ENCODE measurements at regions not wholly inside any gene's neighbourhood (a gene's known extent, or its start where the extent isn't known, plus 50 kb on each side); places are given as distances from the start of the nearest gene placed in this dataset.

DNA sequence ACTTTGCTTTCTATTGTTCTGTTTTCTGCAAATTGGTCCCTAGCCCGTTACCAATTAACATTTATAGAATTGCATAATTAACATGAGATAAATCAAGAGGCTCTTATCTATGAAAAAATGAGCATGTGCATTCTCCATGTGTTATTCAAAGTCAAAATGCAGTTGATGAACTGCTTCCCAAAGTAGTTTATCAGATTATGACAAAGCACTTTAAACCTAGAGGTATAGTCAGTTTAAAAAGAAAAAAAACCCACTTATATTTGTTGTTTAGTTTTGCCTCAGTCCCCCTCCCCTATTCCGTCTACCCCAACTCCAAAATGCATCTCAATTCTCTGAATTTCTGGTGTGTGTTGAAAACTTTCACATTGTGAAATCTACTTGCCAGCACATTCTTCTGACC is 119.5 kb downstream of the ATXN3L start (continued):
- TF ChIP-seq, protein P1, sequence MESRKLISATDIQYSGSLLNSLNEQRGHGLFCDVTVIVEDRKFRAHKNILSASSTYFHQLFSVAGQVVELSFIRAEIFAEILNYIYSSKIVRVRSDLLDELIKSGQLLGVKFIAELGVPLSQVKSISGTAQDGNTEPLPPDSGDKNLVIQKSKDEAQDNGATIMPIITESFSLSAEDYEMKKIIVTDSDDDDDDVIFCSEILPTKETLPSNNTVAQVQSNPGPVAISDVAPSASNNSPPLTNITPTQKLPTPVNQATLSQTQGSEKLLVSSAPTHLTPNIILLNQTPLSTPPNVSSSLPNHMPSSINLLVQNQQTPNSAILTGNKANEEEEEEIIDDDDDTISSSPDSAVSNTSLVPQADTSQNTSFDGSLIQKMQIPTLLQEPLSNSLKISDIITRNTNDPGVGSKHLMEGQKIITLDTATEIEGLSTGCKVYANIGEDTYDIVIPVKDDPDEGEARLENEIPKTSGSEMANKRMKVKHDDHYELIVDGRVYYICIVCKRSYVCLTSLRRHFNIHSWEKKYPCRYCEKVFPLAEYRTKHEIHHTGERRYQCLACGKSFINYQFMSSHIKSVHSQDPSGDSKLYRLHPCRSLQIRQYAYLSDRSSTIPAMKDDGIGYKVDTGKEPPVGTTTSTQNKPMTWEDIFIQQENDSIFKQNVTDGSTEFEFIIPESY (IDR thresholded peaks at IDR 0.05; ENCODE audit: extremely low read depth, insufficient replicate concordance, low read length) = no peak
- no peak for TF ChIP-seq POLR2A (IDR thresholded peaks at IDR 0.05; ENCODE audit: borderline replicate concordance, extremely low read depth, insufficient read depth, insufficient read length)
- TF ChIP-seq SP1 (IDR thresholded peaks at IDR 0.05; ENCODE audit: low read depth) = no peak
- TF ChIP-seq POLR2AphosphoS5 (IDR thresholded peaks at IDR 0.05; ENCODE audit: low read depth, low read length) = no peak
- no peak for TF ChIP-seq ELF1 (IDR thresholded peaks at IDR 0.05; ENCODE audit: borderline replicate concordance, low read depth)

DNA sequence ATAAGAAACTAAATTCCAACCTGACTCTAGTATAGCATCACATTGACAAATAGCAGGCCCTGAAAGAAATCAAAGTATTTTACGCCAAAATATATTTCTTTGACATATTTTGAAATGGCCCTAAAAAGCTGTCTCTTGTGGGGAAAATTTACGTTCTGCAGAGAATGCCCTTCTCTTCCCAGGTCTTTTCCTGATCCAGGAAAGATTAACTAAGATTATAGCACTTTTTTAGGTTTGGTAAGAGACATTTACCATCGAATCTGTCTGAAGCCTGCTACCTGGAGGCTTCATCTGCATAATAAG is 121.1 kb downstream of the ATXN3L start:
- H3K9me3 ChIP-seq (ENCODE audit: control insufficient read depth in 1 of 2, insufficient read depth in 1 of 2, low read depth in 1 of 2, low read length in 2 of 2) = no peaks in the 10 kb centered on the region
- DNase-seq (ENCODE audit: low read depth, low spot score) (no peak), ATAC-seq (no peak)
- no peaks in the 10 kb centered on the region for H3K27me3 ChIP-seq (ENCODE audit: insufficient read depth, low read length)
- no peaks in the 10 kb centered on the region for H3K4me1 ChIP-seq (ENCODE audit: control insufficient read depth in 1 of 2, insufficient read depth in 2 of 2, low read length in 2 of 2)
- no peaks in the 10 kb centered on the region for H3K36me3 ChIP-seq (ENCODE audit: control insufficient read depth in 1 of 2, insufficient read depth in 2 of 2, low read length in 2 of 2)
- ChIA-PET POLR2A (no interaction called here), CTCF (no interaction called here), RAD21 (ENCODE audit: low non-redundant PET in 1 of 2, low total read pairs in 2 of 2, uncharacterized antibody in 2 of 2, unreplicated experiment in 2 of 2) (no interaction called here)
- intact Hi-C loops (cut with micrococcal nuclease) = no loop called here
- H3K4me2 ChIP-seq (ENCODE audit: low read length) = no peak overlapping the region
- no peak overlapping the region for H3K27ac ChIP-seq (ENCODE audit: low read depth, low read length)
- H3K9ac ChIP-seq (ENCODE audit: low read length) = no peak overlapping the region
- H3K9me2 ChIP-seq (ENCODE audit: insufficient read depth) = no peaks in the 10 kb centered on the region
- no peak for TF ChIP-seq EZH2 (IDR thresholded peaks at IDR 0.05)
- TF ChIP-seq, protein P2, sequence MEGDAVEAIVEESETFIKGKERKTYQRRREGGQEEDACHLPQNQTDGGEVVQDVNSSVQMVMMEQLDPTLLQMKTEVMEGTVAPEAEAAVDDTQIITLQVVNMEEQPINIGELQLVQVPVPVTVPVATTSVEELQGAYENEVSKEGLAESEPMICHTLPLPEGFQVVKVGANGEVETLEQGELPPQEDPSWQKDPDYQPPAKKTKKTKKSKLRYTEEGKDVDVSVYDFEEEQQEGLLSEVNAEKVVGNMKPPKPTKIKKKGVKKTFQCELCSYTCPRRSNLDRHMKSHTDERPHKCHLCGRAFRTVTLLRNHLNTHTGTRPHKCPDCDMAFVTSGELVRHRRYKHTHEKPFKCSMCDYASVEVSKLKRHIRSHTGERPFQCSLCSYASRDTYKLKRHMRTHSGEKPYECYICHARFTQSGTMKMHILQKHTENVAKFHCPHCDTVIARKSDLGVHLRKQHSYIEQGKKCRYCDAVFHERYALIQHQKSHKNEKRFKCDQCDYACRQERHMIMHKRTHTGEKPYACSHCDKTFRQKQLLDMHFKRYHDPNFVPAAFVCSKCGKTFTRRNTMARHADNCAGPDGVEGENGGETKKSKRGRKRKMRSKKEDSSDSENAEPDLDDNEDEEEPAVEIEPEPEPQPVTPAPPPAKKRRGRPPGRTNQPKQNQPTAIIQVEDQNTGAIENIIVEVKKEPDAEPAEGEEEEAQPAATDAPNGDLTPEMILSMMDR (IDR thresholded peaks at IDR 0.05 in 2 of 3, conservative IDR thresholded peaks at IDR 0.05 in 1 of 3; ENCODE audit: borderline replicate concordance in 1 of 3, insufficient read depth in 1 of 3, low read depth in 2 of 3, low read length in 2 of 3) = no peak
- no peak for TF ChIP-seq SIN3A (IDR thresholded peaks at IDR 0.05; ENCODE audit: low read depth)
- no peak for TF ChIP-seq FOSL1 (IDR thresholded peaks at IDR 0.05; ENCODE audit: low read depth)
- TF ChIP-seq YY1 (IDR thresholded peaks at IDR 0.05; ENCODE audit: extremely low read depth, insufficient replicate concordance, low read depth, low read length) = no peak
- no peak for TF ChIP-seq ELF1 (IDR thresholded peaks at IDR 0.05; ENCODE audit: borderline replicate concordance, low read depth)
- TF ChIP-seq POLR2A (IDR thresholded peaks at IDR 0.05; ENCODE audit: borderline replicate concordance, extremely low read depth, insufficient read depth, insufficient read length) = no peak
- no peak for TF ChIP-seq POLR2AphosphoS5 (IDR thresholded peaks at IDR 0.05; ENCODE audit: low read depth, low read length)
- TF ChIP-seq, protein P1 (IDR thresholded peaks at IDR 0.05; ENCODE audit: extremely low read depth, insufficient replicate concordance, low read length) = no peak
- no peak for TF ChIP-seq CBX3 (IDR thresholded peaks at IDR 0.05; ENCODE audit: low read depth)
- no peak for TF ChIP-seq RAD21 (IDR thresholded peaks at IDR 0.05; ENCODE audit: low read depth)
- no peaks in the 10 kb centered on the region for H3K79me2 ChIP-seq (ENCODE audit: insufficient read depth, low read length)
- H3K4me3 ChIP-seq (replicated peaks in 1 of 2; ENCODE audit: low read depth in 1 of 2, low read length in 2 of 2) = no peak overlapping the region
- no peak overlapping the region for H2AFZ ChIP-seq (ENCODE audit: low read depth, low read length, poor library complexity, severe bottlenecking)
- no peaks in the 10 kb centered on the region for H4K20me1 ChIP-seq (ENCODE audit: insufficient read depth)
- BruUV-seq (replicated peaks) = no TSS peak

Measured in HCT116 (cell line).